K562 (cell line): ENCODE measurements at regions not wholly inside any gene's neighbourhood (a gene's known extent, or its start where the extent isn't known, plus 50 kb on each side); places are given as distances from the start of the nearest gene placed in this dataset.

ENCODE experiments used
- CBFA2T3 ChIP-seq: fragments of 450-650 bp; IDR thresholded peaks from 2 replicates; pipeline ENCODE4 v1.6.1; 2017
- CXXC5 ChIP-seq: fragments of 250-450 bp; sonication (Bioruptor Pico); IDR thresholded peaks from 2 replicates; pipeline ENCODE4 v1.8.0; 2022; ENCODE audit warnings: inconsistent platforms, mild to moderate bottlenecking, moderate library complexity
- FOXK1 ChIP-seq: sonication (generic); formaldehyde crosslinking; IDR thresholded peaks from 2 replicates; pipeline ENCODE4 v1.8.0; 2022; ENCODE audit warnings: missing genetic modification reagents, mild to moderate bottlenecking, borderline replicate concordance
- HMBOX1 ChIP-seq: sonication (generic); IDR thresholded peaks from 2 replicates; pipeline ENCODE4 v1.6.1; 2016
- HOMEZ ChIP-seq: fragments of 250-450 bp; sonication (Bioruptor Pico); IDR thresholded peaks from 2 replicates; pipeline ENCODE4 v1.4.0; 2020; ENCODE audit warnings: mild to moderate bottlenecking, moderate library complexity
- MEIS2 ChIP-seq: fragments of 450-650 bp; IDR thresholded peaks from 2 replicates; pipeline ENCODE4 v1.6.1; 2014; ENCODE audit warnings: mild to moderate bottlenecking; ENCODE audit not compliant: partially characterized antibody
- MTA2 ChIP-seq: fragments of 450-650 bp; IDR thresholded peaks from 2 replicates; pipeline ENCODE4 v1.6.1; 2016; ENCODE audit warnings: low read depth
- RBBP5 ChIP-seq: fragments of 200-600 bp; sonication (generic); IDR thresholded peaks from 2 replicates; pipeline ENCODE4 v1.6.1; 2012; ENCODE audit warnings: borderline replicate concordance, mild to moderate bottlenecking, low read length, control low read depth, inconsistent platforms; ENCODE audit not compliant: insufficient read depth, poor library complexity, severe bottlenecking
- SP1 ChIP-seq: sonication (generic); formaldehyde crosslinking; IDR thresholded peaks from 2 replicates; pipeline ENCODE4 v1.8.1; 2022; ENCODE audit warnings: mild to moderate bottlenecking, missing genetic modification reagents
- TBP ChIP-seq: optimal IDR thresholded peaks from 2 replicates; pipeline ENCODE3; 2011; ENCODE audit warnings: low read depth, low read length, improper control_type of control experiment
- TCF3 ChIP-seq: sonication (generic); formaldehyde crosslinking; IDR thresholded peaks from 2 replicates; pipeline ENCODE4 v1.4.0; 2020; ENCODE audit warnings: mild to moderate bottlenecking, missing genetic modification reagents
- ZBTB1 ChIP-seq: sonication (generic); formaldehyde crosslinking; IDR thresholded peaks from 2 replicates; pipeline ENCODE4 v1.8.1; 2023; ENCODE audit warnings: missing genetic modification reagents, low read depth, mild to moderate bottlenecking, borderline replicate concordance
- ZNF639 ChIP-seq, 2 experiments: fragments of 200-800 bp in 1 of 2; sonication (Bioruptor generic) in 1 of 2; sonication (generic) in 1 of 2; formaldehyde crosslinking in 1 of 2; IDR thresholded peaks in 1 of 2; conservative IDR thresholded peaks in 1 of 2; 2 replicates each; pipeline versions ENCODE4 v1.5.0 to v1.6.1; 2016 to 2020; ENCODE audit warnings: missing compliant biosample characterization in 1 of 2, missing genetic modification characterization in 1 of 2, missing genetic modification reagents in 1 of 2
- TF ChIP-seq, protein P1 (sequence below): fragments of 250-450 bp; sonication (Bioruptor Pico); IDR thresholded peaks from 2 replicates; pipeline ENCODE4 v1.4.0; 2020; ENCODE audit warnings: mild to moderate bottlenecking, moderate library complexity

GRCh38 chr2:158047156-158047611 lies 54.5 kb upstream of the UPP2 start (continued):
- peak; percentile 59 for TF ChIP-seq TCF3 (CRISPR knock-in tag)
- peak; percentile 87 for TF ChIP-seq CBFA2T3
- TF ChIP-seq RBBP5, result no peak
- TF ChIP-seq HMBOX1, result peak; percentile 70; the same call in 1 of the 2 replicates
- TF ChIP-seq, protein P1, sequence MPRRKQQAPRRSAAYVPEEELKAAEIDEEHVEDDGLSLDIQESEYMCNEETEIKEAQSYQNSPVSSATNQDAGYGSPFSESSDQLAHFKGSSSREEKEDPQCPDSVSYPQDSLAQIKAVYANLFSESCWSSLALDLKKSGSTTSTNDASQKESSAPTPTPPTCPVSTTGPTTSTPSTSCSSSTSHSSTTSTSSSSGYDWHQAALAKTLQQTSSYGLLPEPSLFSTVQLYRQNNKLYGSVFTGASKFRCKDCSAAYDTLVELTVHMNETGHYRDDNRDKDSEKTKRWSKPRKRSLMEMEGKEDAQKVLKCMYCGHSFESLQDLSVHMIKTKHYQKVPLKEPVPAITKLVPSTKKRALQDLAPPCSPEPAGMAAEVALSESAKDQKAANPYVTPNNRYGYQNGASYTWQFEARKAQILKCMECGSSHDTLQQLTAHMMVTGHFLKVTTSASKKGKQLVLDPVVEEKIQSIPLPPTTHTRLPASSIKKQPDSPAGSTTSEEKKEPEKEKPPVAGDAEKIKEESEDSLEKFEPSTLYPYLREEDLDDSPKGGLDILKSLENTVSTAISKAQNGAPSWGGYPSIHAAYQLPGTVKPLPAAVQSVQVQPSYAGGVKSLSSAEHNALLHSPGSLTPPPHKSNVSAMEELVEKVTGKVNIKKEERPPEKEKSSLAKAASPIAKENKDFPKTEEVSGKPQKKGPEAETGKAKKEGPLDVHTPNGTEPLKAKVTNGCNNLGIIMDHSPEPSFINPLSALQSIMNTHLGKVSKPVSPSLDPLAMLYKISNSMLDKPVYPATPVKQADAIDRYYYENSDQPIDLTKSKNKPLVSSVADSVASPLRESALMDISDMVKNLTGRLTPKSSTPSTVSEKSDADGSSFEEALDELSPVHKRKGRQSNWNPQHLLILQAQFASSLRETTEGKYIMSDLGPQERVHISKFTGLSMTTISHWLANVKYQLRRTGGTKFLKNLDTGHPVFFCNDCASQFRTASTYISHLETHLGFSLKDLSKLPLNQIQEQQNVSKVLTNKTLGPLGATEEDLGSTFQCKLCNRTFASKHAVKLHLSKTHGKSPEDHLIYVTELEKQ (CRISPR knock-in tag), result no peak
- TF ChIP-seq HOMEZ, result no peak
- peak in 1 of 2 experiments; percentile 43; a peak in 1 of 4 replicates for TF ChIP-seq ZNF639 (CRISPR knock-in tag; conservative IDR thresholded peaks at IDR 0.05 in 1 of 2, IDR thresholded peaks at IDR 0.05 in 1 of 2)
- no peak for TF ChIP-seq TBP
- peak; percentile 70 for TF ChIP-seq MTA2
- no peak for TF ChIP-seq ZBTB1 (CRISPR knock-in tag)
- no peak for TF ChIP-seq FOXK1
- 0 out of 2 replicates have a peak, but pooled peaks have one; percentile 17 for TF ChIP-seq CXXC5 (CRISPR knock-in tag)
- no peak for TF ChIP-seq SP1 (CRISPR knock-in tag)
- TF ChIP-seq MEIS2, result peak; percentile 54
